ENCODE measurements at regions not wholly inside any gene's neighbourhood (a gene's known extent, or its start where the extent isn't known, plus 50 kb on each side); places are given as distances from the start of the nearest gene placed in this dataset.

DNA sequence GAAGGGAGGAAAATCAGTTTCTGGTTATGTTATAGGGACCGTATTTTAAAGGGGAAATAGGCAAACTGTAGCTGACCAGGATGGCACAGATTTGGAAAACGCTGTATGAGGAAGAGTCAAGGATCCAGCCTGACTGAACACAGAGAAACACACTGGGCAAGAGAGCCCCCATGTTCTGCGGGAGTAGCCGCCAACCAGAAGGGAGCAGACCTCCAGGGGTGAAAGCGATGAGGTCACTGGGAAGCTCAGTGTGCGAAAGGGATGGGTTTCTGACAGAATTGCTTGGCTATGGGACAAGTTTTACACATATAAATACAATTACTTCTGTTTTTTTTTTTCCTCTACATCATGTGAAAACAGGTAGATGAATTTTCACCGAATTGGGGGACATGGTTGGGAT lies 291.6 kb upstream of the PODXL start:
- TF ChIP-seq ZNF274 (IDR thresholded peaks at IDR 0.05; ENCODE audit: low read depth, low read length) = no peak
- no peak for TF ChIP-seq YY1 (IDR thresholded peaks at IDR 0.05; ENCODE audit: insufficient read depth, insufficient read length)
- no peak for TF ChIP-seq SUZ12 (IDR thresholded peaks at IDR 0.05; ENCODE audit: extremely low read depth, insufficient read depth, insufficient read length)

Measured in NT2/D1 (cell line).